Neural cell (in vitro differentiated cells): ENCODE measurements at regions not wholly inside any gene's neighbourhood (a gene's known extent, or its start where the extent isn't known, plus 50 kb on each side); places are given as distances from the start of the nearest gene placed in this dataset.

Experiments used
- H2AFZ ChIP-seq: fragments of 200-600, 300-800 bp; sonication (generic), shearing (Covaris generic); 2 replicates; pipeline ENCODE4 v1.6.0; 2014; ENCODE audit warnings: low read depth, mild to moderate bottlenecking, antibody characterized with exemption, low read length, moderate library complexity
- H3F3A ChIP-seq: fragments of 200-600 bp; shearing (Covaris generic); 2 replicates; pipeline ENCODE4 v1.6.1; 2016; ENCODE audit warnings: mild to moderate bottlenecking, moderate library complexity, mixed read lengths, antibody characterized with exemption, low read length; ENCODE audit not compliant: insufficient read depth, poor library complexity, severe bottlenecking
- H3K27ac ChIP-seq: fragments of 200-600, 300-800 bp; sonication (generic), shearing (Covaris generic); 2 replicates; pipeline ENCODE4 v1.5.1; 2014; ENCODE audit warnings: mild to moderate bottlenecking, low read length, moderate library complexity
- H3K27me3 ChIP-seq: fragments of 300-800, 200-600 bp; sonication (generic), shearing (Covaris generic); 2 replicates; pipeline ENCODE4 v1.6.0; 2014; ENCODE audit warnings: mild to moderate bottlenecking, low read depth, low read length, moderate library complexity; ENCODE audit not compliant: insufficient read depth
- H3K36me3 ChIP-seq: fragments of 300-800, 200-600 bp; sonication (generic), shearing (Covaris generic); 2 replicates; pipeline ENCODE4 v1.5.1; 2014; ENCODE audit warnings: mild to moderate bottlenecking, antibody characterized with exemption, low read length, moderate library complexity; ENCODE audit not compliant: insufficient read depth
- H3K4me2 ChIP-seq: fragments of 300-800, 200-600 bp; sonication (generic), shearing (Covaris generic); 2 replicates; pipeline ENCODE4 v1.6.0; 2014; ENCODE audit warnings: mild to moderate bottlenecking, low read length
- H3K4me3 ChIP-seq: fragments of 300-800, 200-600 bp; sonication (generic), shearing (Covaris generic); 2 replicates; pipeline ENCODE4 v1.5.1; 2014; ENCODE audit warnings: mild to moderate bottlenecking, low read length, moderate library complexity
- H3K79me2 ChIP-seq: fragments of 200-600 bp; shearing (Covaris generic); replicated peaks from 2 replicates; pipeline ENCODE4 v1.6.0; 2014; ENCODE audit warnings: mild to moderate bottlenecking, low read length, moderate library complexity; ENCODE audit not compliant: insufficient read depth
- H3K9ac ChIP-seq: fragments of 300-800, 200-600 bp; sonication (generic), shearing (Covaris generic); 2 replicates; pipeline ENCODE4 v1.6.1; 2016; ENCODE audit warnings: mild to moderate bottlenecking, low read length, mixed read lengths
- H3K9me2 ChIP-seq: fragments of 200-600 bp; shearing (Covaris generic); 2 replicates; pipeline ENCODE4 v1.6.1; 2016; ENCODE audit warnings: mild to moderate bottlenecking, low read length, mixed read lengths; ENCODE audit not compliant: insufficient read depth
- H3K9me3 ChIP-seq: fragments of 200-600, 300-800 bp; sonication (generic), shearing (Covaris generic); 2 replicates; pipeline ENCODE4 v1.6.1; 2016; ENCODE audit warnings: mild to moderate bottlenecking, mixed run types, low read length, moderate library complexity, mixed read lengths
- H4K20me1 ChIP-seq: fragments of 200-600 bp; shearing (Covaris generic); 2 replicates; pipeline ENCODE4 v1.6.1; 2016; ENCODE audit warnings: mild to moderate bottlenecking, mixed run types; ENCODE audit not compliant: insufficient read depth
- CTCF ChIP-seq: fragments of 450-650 bp; IDR thresholded peaks from 2 replicates; pipeline ENCODE4 v1.5.1; 2014; ENCODE audit warnings: antibody characterized with exemption, mild to moderate bottlenecking, moderate library complexity; ENCODE audit not compliant: poor library complexity, severe bottlenecking
- EP300 ChIP-seq: fragments of 450-650 bp; conservative IDR thresholded peaks from 2 replicates; pipeline ENCODE4 v1.6.1; 2014; ENCODE audit warnings: antibody characterized with exemption, mild to moderate bottlenecking, moderate library complexity; ENCODE audit not compliant: poor library complexity, severe bottlenecking
- EZH2 ChIP-seq: fragments of 200-600, 300-800 bp; shearing (Covaris generic), sonication (generic); IDR thresholded peaks from 2 replicates; pipeline ENCODE4 v1.6.1; 2014; ENCODE audit warnings: antibody characterized with exemption, low read length, borderline replicate concordance, mild to moderate bottlenecking; ENCODE audit not compliant: insufficient read depth, poor library complexity, severe bottlenecking
- MXI1 ChIP-seq: fragments of 450-650 bp; conservative IDR thresholded peaks from 2 replicates; pipeline ENCODE4 v1.6.1; 2014; ENCODE audit warnings: antibody characterized with exemption, mild to moderate bottlenecking; ENCODE audit not compliant: poor library complexity, severe bottlenecking
- POLR2AphosphoS5 ChIP-seq: IDR thresholded peaks from 2 replicates; pipeline ENCODE4 v1.6.1; 2012
- RAD21 ChIP-seq: fragments of 450-650 bp; conservative IDR thresholded peaks from 2 replicates; pipeline ENCODE4 v1.6.1; 2014; ENCODE audit warnings: antibody characterized with exemption, mild to moderate bottlenecking, moderate library complexity
- SMC3 ChIP-seq: fragments of 450-650 bp; conservative IDR thresholded peaks from 2 replicates; pipeline ENCODE4 v1.6.1; 2014; ENCODE audit warnings: antibody characterized with exemption, mild to moderate bottlenecking, moderate library complexity; ENCODE audit not compliant: poor library complexity
- TAF1 ChIP-seq: IDR thresholded peaks from 2 replicates; pipeline ENCODE4 v1.6.1; 2012; ENCODE audit warnings: low read depth
- TF ChIP-seq, protein P1 (sequence below): IDR thresholded peaks from 2 replicates; pipeline ENCODE4 v1.6.1; 2012; ENCODE audit warnings: borderline replicate concordance

DNA sequence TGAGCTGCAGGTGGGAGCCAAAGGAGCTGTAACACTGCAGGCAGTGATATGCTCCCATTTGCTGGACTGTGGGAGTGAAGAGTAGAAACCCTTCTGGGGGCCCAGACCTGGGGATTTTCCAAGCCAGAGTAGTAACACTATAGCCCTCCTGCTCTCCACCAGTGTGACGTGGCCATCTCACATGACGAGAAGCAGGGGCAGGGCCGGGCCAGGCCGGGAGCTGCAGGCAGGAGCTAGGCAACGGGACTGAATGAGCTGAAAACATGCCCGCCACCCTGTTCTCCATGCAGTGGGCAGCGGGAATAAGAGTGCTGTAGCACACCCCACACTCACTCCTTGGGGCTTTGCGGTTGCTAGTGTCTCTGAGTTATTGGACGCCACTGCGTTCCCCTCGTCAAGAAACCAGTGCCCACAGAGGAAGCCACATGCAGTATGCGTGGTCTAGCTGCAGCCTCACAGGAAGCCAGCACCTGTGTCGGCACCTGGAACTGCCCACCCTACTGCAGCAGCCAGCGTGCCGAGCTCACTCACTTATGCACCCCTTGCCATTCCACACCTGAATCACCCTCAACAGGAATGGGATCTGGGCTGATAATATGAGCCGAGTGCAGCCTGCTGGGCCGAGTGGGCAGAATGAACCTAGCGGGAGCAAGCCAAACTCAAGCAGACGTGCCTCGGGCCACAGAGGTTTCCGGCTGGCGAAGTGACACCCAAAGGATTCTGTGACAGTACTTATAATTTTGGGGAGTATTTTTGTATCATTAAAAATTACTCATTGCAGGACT lies 1389.6 kb downstream of the KCNT2 start:
- Histone ChIP-seq H2AFZ (no peak overlapping the region), H3K9ac (no peak overlapping the region), H3K4me2 (no peak overlapping the region), H3K9me2 (no peaks in the 10 kb centered on the region), H3K4me3 (no peak overlapping the region), H3K9me3 (no peaks in the 10 kb centered on the region), H3K27ac (no peak overlapping the region), H3F3A (no peaks in the 10 kb centered on the region), H4K20me1 (no peaks in the 10 kb centered on the region), H3K36me3 (no peaks in the 10 kb centered on the region), H3K27me3 (no peaks in the 10 kb centered on the region), H3K79me2 (no peaks in the 10 kb centered on the region)
- TF ChIP-seq, protein P1, sequence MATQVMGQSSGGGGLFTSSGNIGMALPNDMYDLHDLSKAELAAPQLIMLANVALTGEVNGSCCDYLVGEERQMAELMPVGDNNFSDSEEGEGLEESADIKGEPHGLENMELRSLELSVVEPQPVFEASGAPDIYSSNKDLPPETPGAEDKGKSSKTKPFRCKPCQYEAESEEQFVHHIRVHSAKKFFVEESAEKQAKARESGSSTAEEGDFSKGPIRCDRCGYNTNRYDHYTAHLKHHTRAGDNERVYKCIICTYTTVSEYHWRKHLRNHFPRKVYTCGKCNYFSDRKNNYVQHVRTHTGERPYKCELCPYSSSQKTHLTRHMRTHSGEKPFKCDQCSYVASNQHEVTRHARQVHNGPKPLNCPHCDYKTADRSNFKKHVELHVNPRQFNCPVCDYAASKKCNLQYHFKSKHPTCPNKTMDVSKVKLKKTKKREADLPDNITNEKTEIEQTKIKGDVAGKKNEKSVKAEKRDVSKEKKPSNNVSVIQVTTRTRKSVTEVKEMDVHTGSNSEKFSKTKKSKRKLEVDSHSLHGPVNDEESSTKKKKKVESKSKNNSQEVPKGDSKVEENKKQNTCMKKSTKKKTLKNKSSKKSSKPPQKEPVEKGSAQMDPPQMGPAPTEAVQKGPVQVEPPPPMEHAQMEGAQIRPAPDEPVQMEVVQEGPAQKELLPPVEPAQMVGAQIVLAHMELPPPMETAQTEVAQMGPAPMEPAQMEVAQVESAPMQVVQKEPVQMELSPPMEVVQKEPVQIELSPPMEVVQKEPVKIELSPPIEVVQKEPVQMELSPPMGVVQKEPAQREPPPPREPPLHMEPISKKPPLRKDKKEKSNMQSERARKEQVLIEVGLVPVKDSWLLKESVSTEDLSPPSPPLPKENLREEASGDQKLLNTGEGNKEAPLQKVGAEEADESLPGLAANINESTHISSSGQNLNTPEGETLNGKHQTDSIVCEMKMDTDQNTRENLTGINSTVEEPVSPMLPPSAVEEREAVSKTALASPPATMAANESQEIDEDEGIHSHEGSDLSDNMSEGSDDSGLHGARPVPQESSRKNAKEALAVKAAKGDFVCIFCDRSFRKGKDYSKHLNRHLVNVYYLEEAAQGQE = no peak
- no peak for TF ChIP-seq CTCF

DNA sequence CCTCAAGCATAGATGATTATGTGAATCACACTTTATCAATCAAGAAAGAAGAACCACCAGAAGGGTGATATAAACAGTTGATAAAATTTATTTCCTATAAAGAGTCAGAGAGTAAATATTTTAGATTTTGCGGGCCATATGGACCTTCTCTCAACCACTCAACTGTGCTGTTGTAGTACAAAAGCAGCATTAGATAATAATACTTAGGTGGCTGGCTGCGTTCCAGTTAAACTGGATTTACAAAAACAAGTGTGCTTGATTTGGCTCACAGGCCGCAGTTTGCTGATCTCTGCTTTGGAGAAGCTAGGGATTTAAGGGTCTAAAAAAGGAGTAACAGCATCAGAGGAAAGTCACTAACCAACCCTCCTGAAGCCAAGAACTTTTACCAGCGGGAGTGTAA lies 1406.0 kb downstream of the KCNT2 start:
- H2AFZ ChIP-seq = no peak overlapping the region
- no peaks in the 10 kb centered on the region for H3K36me3 ChIP-seq
- no peak overlapping the region for H3K4me3 ChIP-seq
- H3K9me3 ChIP-seq = no peaks in the 10 kb centered on the region
- no peaks in the 10 kb centered on the region for H3F3A ChIP-seq
- no peaks in the 10 kb centered on the region for H4K20me1 ChIP-seq
- no peak overlapping the region for H3K4me2 ChIP-seq
- no peak overlapping the region for H3K27ac ChIP-seq
- TF ChIP-seq POLR2AphosphoS5 (no peak), TAF1 (no peak), MXI1 (no peak), EP300 (no peak), CTCF (no peak), RAD21 (no peak), EZH2 (no peak), SMC3 (no peak)
- TF ChIP-seq, protein P1 = no peak
- no peaks in the 10 kb centered on the region for H3K79me2 ChIP-seq
- H3K9me2 ChIP-seq = no peaks in the 10 kb centered on the region
- no peak overlapping the region for H3K9ac ChIP-seq
- no peaks in the 10 kb centered on the region for H3K27me3 ChIP-seq
